Keratinocyte (primary cell): ENCODE measurements at regions not wholly inside any gene's neighbourhood (a gene's known extent, or its start where the extent isn't known, plus 50 kb on each side); places are given as distances from the start of the nearest gene placed in this dataset.

ENCODE experiments used
- DNase-seq: peaks from one replicate; pipeline ENCODE4 v3.0.0-alpha.2; 2011; ENCODE audit warnings: low read depth, missing footprints, low spot score
- FAIRE-seq: peaks from 2 replicates; lab custom pipeline; 2011; peaks lifted over from hg19 to GRCh38; lab: Jason Lieb, UNC
- H2AFZ ChIP-seq: 2 replicates; pipeline ENCODE4 v1.6.0; 2012; ENCODE audit warnings: low read length, control low read depth, inconsistent platforms; ENCODE audit not compliant: control insufficient read depth
- H3K27ac ChIP-seq: 2 replicates; pipeline ENCODE4 v1.5.1; 2011; ENCODE audit warnings: low read length; ENCODE audit not compliant: control insufficient read depth, insufficient read depth
- H3K27me3 ChIP-seq: 3 replicates; pipeline ENCODE4 v1.6.0; 2011; ENCODE audit warnings: low read length; ENCODE audit not compliant: control insufficient read depth, insufficient read depth; ENCODE audit errors: extremely low read depth
- H3K36me3 ChIP-seq, 2 experiments: 2 replicates in 1 of 2; 3 replicates in 1 of 2; pipeline ENCODE4 v1.5.1; 2011; ENCODE audit warnings: low read length in 2 of 2, mild to moderate bottlenecking in 1 of 2; ENCODE audit not compliant: control insufficient read depth in 2 of 2, insufficient read depth in 2 of 2; ENCODE audit errors: extremely low read depth in 1 of 2
- H3K4me1 ChIP-seq: 3 replicates; pipeline ENCODE4 v1.5.1; 2011; ENCODE audit warnings: low read length; ENCODE audit not compliant: control insufficient read depth, insufficient read depth; ENCODE audit errors: extremely low read depth
- H3K4me2 ChIP-seq: 3 replicates; pipeline ENCODE4 v1.6.0; 2011; ENCODE audit warnings: low read depth, low read length; ENCODE audit not compliant: control insufficient read depth, insufficient read depth; ENCODE audit errors: extremely low read depth
- H3K4me3 ChIP-seq, 3 experiments: fragments of 200-600 bp in 1 of 3; sonication (generic) in 1 of 3; 2 replicates in 2 of 3; 3 replicates in 1 of 3; pipeline ENCODE4 v1.5.1; 2011 to 2016; ENCODE audit warnings: low read length in 3 of 3, mild to moderate bottlenecking in 3 of 3, control low read depth in 2 of 3, inconsistent platforms in 1 of 3, low read depth in 1 of 3, mixed read lengths in 1 of 3, mixed run types in 1 of 3, moderate library complexity in 1 of 3; ENCODE audit not compliant: control insufficient read depth in 2 of 3, insufficient read depth in 2 of 3; ENCODE audit errors: extremely low read depth in 1 of 3
- H3K79me2 ChIP-seq: 2 replicates; pipeline ENCODE4 v1.6.0; 2012; ENCODE audit warnings: low read length; ENCODE audit not compliant: control insufficient read depth, insufficient read depth
- H3K9ac ChIP-seq: 3 replicates; pipeline ENCODE4 v1.6.0; 2011; ENCODE audit warnings: low read length; ENCODE audit not compliant: control insufficient read depth, insufficient read depth; ENCODE audit errors: extremely low read depth
- H3K9me1 ChIP-seq: 3 replicates; pipeline ENCODE4 v1.6.0; 2011; ENCODE audit warnings: low read length; ENCODE audit not compliant: control insufficient read depth, insufficient read depth; ENCODE audit errors: extremely low read depth
- H3K9me3 ChIP-seq: 2 replicates; pipeline ENCODE4 v1.5.1; 2012; ENCODE audit warnings: low read depth, low read length; ENCODE audit not compliant: control insufficient read depth
- H4K20me1 ChIP-seq: 3 replicates; pipeline ENCODE4 v1.6.0; 2011; ENCODE audit warnings: low read length; ENCODE audit not compliant: control insufficient read depth, insufficient read depth; ENCODE audit errors: extremely low read depth
- CTCF ChIP-seq, 3 experiments: IDR thresholded peaks in 1 of 3; conservative IDR thresholded peaks in 1 of 3; optimal IDR thresholded peaks in 1 of 3; 2 replicates in 2 of 3; 3 replicates in 1 of 3; pipeline versions ENCODE3 to v1.5.1; 2011; ENCODE audit warnings: low read length in 3 of 3, mild to moderate bottlenecking in 3 of 3, moderate library complexity in 2 of 3, control low read depth in 1 of 3, inconsistent platforms in 1 of 3; ENCODE audit not compliant: insufficient read depth in 2 of 3; ENCODE audit errors: extremely low read depth in 1 of 3
- EZH2 ChIP-seq: IDR thresholded peaks from one replicate; pipeline ENCODE4 v1.6.1; 2012; ENCODE audit warnings: inconsistent platforms, mild to moderate bottlenecking, low read length, moderate library complexity
- dilution Hi-C: fragments of 300-500 bp; cut with MboI; formaldehyde crosslinking; loops from one replicate; pipeline ENCODE4 v1.7.0; 2020; ENCODE audit warnings: low sequenced_read_pairs; ENCODE audit not compliant: extremely low pct_ligation_motif_present

- no peaks in the 10 kb centered on the region for H3K4me1 ChIP-seq
- no peak overlapping the region for H3K4me2 ChIP-seq
- TF ChIP-seq CTCF (optimal IDR thresholded peaks at IDR 0.05 in 1 of 3, IDR thresholded peaks at IDR 0.05 in 1 of 3, conservative IDR thresholded peaks at IDR 0.05 in 1 of 3; ENCODE audit: extremely low read depth in 1 of 3, insufficient read depth in 2 of 3, low read length in 3 of 3), result no peak
- TF ChIP-seq EZH2, result no peak
- H4K20me1 ChIP-seq, result no peaks in the 10 kb centered on the region
- no peaks in the 10 kb centered on the region for H3K27me3 ChIP-seq
- H2AFZ ChIP-seq, result no peak overlapping the region
- DNase-seq (no peak), FAIRE-seq (no peak)
- no peak overlapping the region for H3K4me3 ChIP-seq
- no peaks in the 10 kb centered on the region for H3K9me1 ChIP-seq
- H3K79me2 ChIP-seq, result no peaks in the 10 kb centered on the region
- H3K9me3 ChIP-seq, result no peaks in the 10 kb centered on the region
- H3K27ac ChIP-seq, result no peak overlapping the region
- H3K36me3 ChIP-seq, result no peaks in the 10 kb centered on the region
- H3K9ac ChIP-seq, result no peak overlapping the region
- dilution Hi-C loops, result no loop called here
These were observed 242.1 kb upstream of the PRMT6 start for GRCh38 chr1:106814418-106814817.

- H3K4me2 ChIP-seq, result no peak overlapping the region
- H4K20me1 ChIP-seq, result no peaks in the 10 kb centered on the region
- H3K4me3 ChIP-seq, result no peak overlapping the region
- no peak overlapping the region for H3K27ac ChIP-seq
- no peaks in the 10 kb centered on the region for H3K36me3 ChIP-seq
- DNase-seq (no peak), FAIRE-seq (no peak)
- H3K27me3 ChIP-seq, result no peaks in the 10 kb centered on the region
- H3K79me2 ChIP-seq, result no peaks in the 10 kb centered on the region
- dilution Hi-C loops, result no loop called here
- no peak overlapping the region for H3K9ac ChIP-seq
- no peaks in the 10 kb centered on the region for H3K9me3 ChIP-seq
- no peak overlapping the region for H2AFZ ChIP-seq
- no peaks in the 10 kb centered on the region for H3K9me1 ChIP-seq
- H3K4me1 ChIP-seq, result no peaks in the 10 kb centered on the region
- no peak for TF ChIP-seq CTCF (optimal IDR thresholded peaks at IDR 0.05 in 1 of 3, IDR thresholded peaks at IDR 0.05 in 1 of 3, conservative IDR thresholded peaks at IDR 0.05 in 1 of 3; ENCODE audit: extremely low read depth in 1 of 3, insufficient read depth in 2 of 3, low read length in 3 of 3)
These were observed 238.9 kb upstream of the PRMT6 start for GRCh38 chr1:106817575-106817974.
